ENCODE measurements at regions not wholly inside any gene's neighbourhood (a gene's known extent, or its start where the extent isn't known, plus 50 kb on each side); places are given as distances from the start of the nearest gene placed in this dataset.
A peak's percentile ranks its signal among the peaks of the same experiment; 100 is the strongest.

DNA sequence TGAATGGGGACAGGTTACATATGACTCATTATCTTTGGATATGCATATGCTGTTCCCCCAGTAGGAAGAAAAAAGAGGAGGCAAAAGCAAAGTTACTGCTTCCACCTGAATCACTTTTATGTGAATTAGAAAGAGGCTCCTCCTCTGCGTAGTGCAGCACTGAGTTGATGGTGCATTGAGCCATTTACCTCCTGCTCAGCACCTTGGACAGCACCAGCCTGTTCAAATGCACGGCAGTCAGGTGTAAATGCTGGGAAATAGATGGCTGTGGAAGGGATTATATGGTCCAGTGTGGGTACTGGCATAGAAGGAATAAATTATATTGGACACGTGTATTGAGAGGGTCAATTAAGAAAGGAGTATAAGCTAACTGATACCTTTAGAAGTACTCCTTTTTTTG lies 541.9 kb upstream of the SEL1L start (continued):
- TF ChIP-seq, protein P1, sequence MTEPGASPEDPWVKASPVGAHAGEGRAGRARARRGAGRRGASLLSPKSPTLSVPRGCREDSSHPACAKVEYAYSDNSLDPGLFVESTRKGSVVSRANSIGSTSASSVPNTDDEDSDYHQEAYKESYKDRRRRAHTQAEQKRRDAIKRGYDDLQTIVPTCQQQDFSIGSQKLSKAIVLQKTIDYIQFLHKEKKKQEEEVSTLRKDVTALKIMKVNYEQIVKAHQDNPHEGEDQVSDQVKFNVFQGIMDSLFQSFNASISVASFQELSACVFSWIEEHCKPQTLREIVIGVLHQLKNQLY (CRISPR knock-in tag; IDR thresholded peaks at IDR 0.05): no peak
- TF ChIP-seq ZNF219 (CRISPR knock-in tag; IDR thresholded peaks at IDR 0.05; ENCODE audit: borderline replicate concordance): peak; percentile 88; the same call in 1 of the 2 replicates
- TF ChIP-seq NFATC4 (CRISPR knock-in tag; IDR thresholded peaks at IDR 0.05): no peak
- TF ChIP-seq PRRX2 (CRISPR knock-in tag; IDR thresholded peaks at IDR 0.05): no peak
- TF ChIP-seq, protein P2, sequence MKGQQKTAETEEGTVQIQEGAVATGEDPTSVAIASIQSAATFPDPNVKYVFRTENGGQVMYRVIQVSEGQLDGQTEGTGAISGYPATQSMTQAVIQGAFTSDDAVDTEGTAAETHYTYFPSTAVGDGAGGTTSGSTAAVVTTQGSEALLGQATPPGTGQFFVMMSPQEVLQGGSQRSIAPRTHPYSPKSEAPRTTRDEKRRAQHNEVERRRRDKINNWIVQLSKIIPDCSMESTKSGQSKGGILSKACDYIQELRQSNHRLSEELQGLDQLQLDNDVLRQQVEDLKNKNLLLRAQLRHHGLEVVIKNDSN (CRISPR knock-in tag; IDR thresholded peaks at IDR 0.05): peak; percentile 73; the same call in 1 of the 2 replicates
- peak; percentile 92 for TF ChIP-seq ZNF232 (CRISPR knock-in tag; IDR thresholded peaks at IDR 0.05)
- TF ChIP-seq SMAD4 (CRISPR knock-in tag; IDR thresholded peaks at IDR 0.05): peak; percentile 91
- no peak for TF ChIP-seq GRHL2 (CRISPR knock-in tag; IDR thresholded peaks at IDR 0.05; ENCODE audit: insufficient replicate concordance, severe bottlenecking)
- TF ChIP-seq HMGA2 (CRISPR knock-in tag; IDR thresholded peaks at IDR 0.05): no peak
- TF ChIP-seq, protein P3, sequence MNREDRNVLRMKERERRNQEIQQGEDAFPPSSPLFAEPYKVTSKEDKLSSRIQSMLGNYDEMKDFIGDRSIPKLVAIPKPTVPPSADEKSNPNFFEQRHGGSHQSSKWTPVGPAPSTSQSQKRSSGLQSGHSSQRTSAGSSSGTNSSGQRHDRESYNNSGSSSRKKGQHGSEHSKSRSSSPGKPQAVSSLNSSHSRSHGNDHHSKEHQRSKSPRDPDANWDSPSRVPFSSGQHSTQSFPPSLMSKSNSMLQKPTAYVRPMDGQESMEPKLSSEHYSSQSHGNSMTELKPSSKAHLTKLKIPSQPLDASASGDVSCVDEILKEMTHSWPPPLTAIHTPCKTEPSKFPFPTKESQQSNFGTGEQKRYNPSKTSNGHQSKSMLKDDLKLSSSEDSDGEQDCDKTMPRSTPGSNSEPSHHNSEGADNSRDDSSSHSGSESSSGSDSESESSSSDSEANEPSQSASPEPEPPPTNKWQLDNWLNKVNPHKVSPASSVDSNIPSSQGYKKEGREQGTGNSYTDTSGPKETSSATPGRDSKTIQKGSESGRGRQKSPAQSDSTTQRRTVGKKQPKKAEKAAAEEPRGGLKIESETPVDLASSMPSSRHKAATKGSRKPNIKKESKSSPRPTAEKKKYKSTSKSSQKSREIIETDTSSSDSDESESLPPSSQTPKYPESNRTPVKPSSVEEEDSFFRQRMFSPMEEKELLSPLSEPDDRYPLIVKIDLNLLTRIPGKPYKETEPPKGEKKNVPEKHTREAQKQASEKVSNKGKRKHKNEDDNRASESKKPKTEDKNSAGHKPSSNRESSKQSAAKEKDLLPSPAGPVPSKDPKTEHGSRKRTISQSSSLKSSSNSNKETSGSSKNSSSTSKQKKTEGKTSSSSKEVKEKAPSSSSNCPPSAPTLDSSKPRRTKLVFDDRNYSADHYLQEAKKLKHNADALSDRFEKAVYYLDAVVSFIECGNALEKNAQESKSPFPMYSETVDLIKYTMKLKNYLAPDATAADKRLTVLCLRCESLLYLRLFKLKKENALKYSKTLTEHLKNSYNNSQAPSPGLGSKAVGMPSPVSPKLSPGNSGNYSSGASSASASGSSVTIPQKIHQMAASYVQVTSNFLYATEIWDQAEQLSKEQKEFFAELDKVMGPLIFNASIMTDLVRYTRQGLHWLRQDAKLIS (CRISPR knock-in tag; IDR thresholded peaks at IDR 0.05; ENCODE audit: borderline replicate concordance): no peak
- TF ChIP-seq FOXJ3 (CRISPR knock-in tag; IDR thresholded peaks at IDR 0.05; ENCODE audit: borderline replicate concordance): no peak
- TF ChIP-seq, protein P4, sequence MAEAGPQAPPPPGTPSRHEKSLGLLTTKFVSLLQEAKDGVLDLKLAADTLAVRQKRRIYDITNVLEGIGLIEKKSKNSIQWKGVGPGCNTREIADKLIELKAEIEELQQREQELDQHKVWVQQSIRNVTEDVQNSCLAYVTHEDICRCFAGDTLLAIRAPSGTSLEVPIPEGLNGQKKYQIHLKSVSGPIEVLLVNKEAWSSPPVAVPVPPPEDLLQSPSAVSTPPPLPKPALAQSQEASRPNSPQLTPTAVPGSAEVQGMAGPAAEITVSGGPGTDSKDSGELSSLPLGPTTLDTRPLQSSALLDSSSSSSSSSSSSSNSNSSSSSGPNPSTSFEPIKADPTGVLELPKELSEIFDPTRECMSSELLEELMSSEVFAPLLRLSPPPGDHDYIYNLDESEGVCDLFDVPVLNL (CRISPR knock-in tag; IDR thresholded peaks at IDR 0.05; ENCODE audit: borderline replicate concordance, low read depth): no peak
- no peak for TF ChIP-seq FOXP1 (CRISPR knock-in tag; IDR thresholded peaks at IDR 0.05; ENCODE audit: borderline replicate concordance)
- TF ChIP-seq, protein P5, sequence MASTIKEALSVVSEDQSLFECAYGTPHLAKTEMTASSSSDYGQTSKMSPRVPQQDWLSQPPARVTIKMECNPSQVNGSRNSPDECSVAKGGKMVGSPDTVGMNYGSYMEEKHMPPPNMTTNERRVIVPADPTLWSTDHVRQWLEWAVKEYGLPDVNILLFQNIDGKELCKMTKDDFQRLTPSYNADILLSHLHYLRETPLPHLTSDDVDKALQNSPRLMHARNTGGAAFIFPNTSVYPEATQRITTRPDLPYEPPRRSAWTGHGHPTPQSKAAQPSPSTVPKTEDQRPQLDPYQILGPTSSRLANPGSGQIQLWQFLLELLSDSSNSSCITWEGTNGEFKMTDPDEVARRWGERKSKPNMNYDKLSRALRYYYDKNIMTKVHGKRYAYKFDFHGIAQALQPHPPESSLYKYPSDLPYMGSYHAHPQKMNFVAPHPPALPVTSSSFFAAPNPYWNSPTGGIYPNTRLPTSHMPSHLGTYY (CRISPR knock-in tag; IDR thresholded peaks at IDR 0.05): no peak
- no peak for TF ChIP-seq RELA (CRISPR knock-in tag; IDR thresholded peaks at IDR 0.05; ENCODE audit: borderline replicate concordance)
- TF ChIP-seq SMAD3 (CRISPR knock-in tag; IDR thresholded peaks at IDR 0.05; ENCODE audit: borderline replicate concordance): peak; percentile 78; the same call in 1 of the 2 replicates
- TF ChIP-seq, protein P6, sequence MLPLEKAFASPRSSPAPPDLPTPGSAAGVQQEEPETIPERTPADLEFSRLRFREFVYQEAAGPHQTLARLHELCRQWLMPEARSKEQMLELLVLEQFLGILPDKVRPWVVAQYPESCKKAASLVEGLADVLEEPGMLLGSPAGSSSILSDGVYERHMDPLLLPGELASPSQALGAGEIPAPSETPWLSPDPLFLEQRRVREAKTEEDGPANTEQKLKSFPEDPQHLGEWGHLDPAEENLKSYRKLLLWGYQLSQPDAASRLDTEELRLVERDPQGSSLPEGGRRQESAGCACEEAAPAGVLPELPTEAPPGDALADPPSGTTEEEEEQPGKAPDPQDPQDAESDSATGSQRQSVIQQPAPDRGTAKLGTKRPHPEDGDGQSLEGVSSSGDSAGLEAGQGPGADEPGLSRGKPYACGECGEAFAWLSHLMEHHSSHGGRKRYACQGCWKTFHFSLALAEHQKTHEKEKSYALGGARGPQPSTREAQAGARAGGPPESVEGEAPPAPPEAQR (CRISPR knock-in tag; IDR thresholded peaks at IDR 0.05): no peak
- no peak for TF ChIP-seq JAZF1 (CRISPR knock-in tag; IDR thresholded peaks at IDR 0.05)
- TF ChIP-seq, protein P7, sequence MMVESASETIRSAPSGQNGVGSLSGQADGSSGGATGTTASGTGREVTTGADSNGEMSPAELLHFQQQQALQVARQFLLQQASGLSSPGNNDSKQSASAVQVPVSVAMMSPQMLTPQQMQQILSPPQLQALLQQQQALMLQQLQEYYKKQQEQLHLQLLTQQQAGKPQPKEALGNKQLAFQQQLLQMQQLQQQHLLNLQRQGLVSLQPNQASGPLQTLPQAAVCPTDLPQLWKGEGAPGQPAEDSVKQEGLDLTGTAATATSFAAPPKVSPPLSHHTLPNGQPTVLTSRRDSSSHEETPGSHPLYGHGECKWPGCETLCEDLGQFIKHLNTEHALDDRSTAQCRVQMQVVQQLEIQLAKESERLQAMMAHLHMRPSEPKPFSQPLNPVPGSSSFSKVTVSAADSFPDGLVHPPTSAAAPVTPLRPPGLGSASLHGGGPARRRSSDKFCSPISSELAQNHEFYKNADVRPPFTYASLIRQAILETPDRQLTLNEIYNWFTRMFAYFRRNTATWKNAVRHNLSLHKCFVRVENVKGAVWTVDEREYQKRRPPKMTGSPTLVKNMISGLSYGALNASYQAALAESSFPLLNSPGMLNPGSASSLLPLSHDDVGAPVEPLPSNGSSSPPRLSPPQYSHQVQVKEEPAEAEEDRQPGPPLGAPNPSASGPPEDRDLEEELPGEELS (CRISPR knock-in tag; IDR thresholded peaks at IDR 0.05): peak; percentile 94
- TF ChIP-seq JUN (CRISPR knock-in tag; IDR thresholded peaks at IDR 0.05): peak; percentile 82
- TF ChIP-seq, protein P8, sequence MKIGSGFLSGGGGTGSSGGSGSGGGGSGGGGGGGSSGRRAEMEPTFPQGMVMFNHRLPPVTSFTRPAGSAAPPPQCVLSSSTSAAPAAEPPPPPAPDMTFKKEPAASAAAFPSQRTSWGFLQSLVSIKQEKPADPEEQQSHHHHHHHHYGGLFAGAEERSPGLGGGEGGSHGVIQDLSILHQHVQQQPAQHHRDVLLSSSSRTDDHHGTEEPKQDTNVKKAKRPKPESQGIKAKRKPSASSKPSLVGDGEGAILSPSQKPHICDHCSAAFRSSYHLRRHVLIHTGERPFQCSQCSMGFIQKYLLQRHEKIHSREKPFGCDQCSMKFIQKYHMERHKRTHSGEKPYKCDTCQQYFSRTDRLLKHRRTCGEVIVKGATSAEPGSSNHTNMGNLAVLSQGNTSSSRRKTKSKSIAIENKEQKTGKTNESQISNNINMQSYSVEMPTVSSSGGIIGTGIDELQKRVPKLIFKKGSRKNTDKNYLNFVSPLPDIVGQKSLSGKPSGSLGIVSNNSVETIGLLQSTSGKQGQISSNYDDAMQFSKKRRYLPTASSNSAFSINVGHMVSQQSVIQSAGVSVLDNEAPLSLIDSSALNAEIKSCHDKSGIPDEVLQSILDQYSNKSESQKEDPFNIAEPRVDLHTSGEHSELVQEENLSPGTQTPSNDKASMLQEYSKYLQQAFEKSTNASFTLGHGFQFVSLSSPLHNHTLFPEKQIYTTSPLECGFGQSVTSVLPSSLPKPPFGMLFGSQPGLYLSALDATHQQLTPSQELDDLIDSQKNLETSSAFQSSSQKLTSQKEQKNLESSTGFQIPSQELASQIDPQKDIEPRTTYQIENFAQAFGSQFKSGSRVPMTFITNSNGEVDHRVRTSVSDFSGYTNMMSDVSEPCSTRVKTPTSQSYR (CRISPR knock-in tag; IDR thresholded peaks at IDR 0.05): 0 out of 2 replicates have a peak, but pooled peaks have one; percentile 57
- TF ChIP-seq, protein P9, sequence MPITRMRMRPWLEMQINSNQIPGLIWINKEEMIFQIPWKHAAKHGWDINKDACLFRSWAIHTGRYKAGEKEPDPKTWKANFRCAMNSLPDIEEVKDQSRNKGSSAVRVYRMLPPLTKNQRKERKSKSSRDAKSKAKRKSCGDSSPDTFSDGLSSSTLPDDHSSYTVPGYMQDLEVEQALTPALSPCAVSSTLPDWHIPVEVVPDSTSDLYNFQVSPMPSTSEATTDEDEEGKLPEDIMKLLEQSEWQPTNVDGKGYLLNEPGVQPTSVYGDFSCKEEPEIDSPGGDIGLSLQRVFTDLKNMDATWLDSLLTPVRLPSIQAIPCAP (CRISPR knock-in tag; IDR thresholded peaks at IDR 0.05): peak; percentile 77; the same call in 1 of the 2 replicates
- TF ChIP-seq, protein P10, sequence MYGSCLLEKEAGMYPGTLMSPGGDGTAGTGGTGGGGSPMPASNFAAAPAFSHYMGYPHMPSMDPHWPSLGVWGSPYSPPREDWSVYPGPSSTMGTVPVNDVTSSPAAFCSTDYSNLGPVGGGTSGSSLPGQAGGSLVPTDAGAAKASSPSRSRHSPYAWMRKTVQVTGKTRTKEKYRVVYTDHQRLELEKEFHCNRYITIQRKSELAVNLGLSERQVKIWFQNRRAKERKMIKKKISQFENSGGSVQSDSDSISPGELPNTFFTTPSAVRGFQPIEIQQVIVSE (CRISPR knock-in tag; IDR thresholded peaks at IDR 0.05; ENCODE audit: borderline replicate concordance): no peak

Measured in WTC11 (cell line).